K562 (cell line): ENCODE measurements at regions not wholly inside any gene's neighbourhood (a gene's known extent, or its start where the extent isn't known, plus 50 kb on each side); places are given as distances from the start of the nearest gene placed in this dataset.

Experiments used
- CHD7 ChIP-seq: fragments of 200-600 bp; sonication (generic); IDR thresholded peaks from one replicate; pipeline ENCODE4 v1.6.1; 2012; ENCODE audit warnings: mild to moderate bottlenecking, low read depth, low read length, inconsistent platforms

GRCh38 chr5:98694902-98695301, 78.6 kb upstream of the RGMB start (continued):
- TF ChIP-seq CHD7: no peak
